HPDE6-E6E7 (cell line): ENCODE measurements at regions not wholly inside any gene's neighbourhood (a gene's known extent, or its start where the extent isn't known, plus 50 kb on each side); places are given as distances from the start of the nearest gene placed in this dataset.

Source experiments
- DNase-seq: peaks from one replicate; pipeline ENCODE4 v3.0.0; 2011; ENCODE audit warnings: missing footprints; ENCODE audit errors: extremely low spot score

DNA sequence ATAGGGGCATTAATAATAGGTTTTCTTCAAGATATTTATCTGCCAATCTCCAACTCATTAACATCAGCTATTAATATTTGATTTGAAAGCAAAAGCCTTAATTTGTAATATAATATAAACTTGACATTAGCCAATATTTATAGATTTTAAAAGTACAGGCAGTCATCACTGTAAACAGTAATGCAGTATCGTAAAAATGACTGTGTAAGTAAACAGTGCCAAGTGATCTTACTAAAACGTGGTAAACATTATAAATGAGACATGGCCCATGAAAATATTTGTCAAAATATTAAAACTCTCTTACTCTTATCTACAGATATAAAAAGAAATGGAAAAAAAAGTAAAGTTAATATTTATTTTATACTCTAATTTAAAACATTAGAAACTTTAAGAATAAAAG is 101.6 kb upstream of the EPHA6 start:
- DNase-seq = no peak

DNA sequence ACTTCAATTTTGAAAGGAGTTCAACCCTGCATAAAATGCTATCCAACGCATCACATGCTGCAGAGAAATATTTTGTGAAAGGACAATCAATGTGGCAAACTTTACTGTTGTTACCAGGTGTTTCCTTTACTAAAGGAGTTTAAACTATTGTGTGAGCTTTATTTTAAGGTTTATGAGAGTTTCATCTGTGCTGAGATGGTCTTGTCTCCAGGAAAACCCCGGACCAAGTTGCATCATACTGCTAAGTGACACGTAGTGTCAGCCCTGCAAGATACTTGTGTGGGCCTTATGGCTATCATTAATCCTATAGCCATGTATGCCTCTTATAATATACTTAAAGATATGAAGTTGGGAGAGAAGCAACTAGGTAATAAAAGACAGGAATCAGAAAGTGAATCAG is 94.5 kb upstream of the EPHA6 start:
- no peak for DNase-seq

GRCh38 chr3:96731031-96731430 is 83.4 kb upstream of the EPHA6 start:
- DNase-seq = no peak

- no peak for DNase-seq
Observed at GRCh38 chr3:96734273-96735009, 80.0 kb upstream of the EPHA6 start.

DNA sequence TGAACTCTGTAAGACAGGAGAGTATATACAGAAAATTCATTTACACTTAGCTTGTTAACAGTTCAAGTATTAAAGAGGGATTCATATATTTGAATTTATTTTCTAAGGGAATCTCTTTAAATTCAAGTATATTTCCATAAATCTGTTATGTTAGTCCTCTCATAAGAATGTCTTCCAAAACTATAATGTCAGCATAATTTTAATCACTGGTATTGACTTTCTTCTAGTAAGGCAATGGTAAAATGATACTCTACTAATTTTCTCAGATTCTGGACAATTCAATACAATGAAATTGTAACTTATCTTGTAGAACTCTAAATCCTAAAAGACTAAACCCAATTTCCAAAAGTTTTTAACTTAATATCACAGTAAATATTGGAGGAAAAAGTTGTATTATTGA is 66.3 kb upstream of the EPHA6 start:
- DNase-seq = no peak

DNA sequence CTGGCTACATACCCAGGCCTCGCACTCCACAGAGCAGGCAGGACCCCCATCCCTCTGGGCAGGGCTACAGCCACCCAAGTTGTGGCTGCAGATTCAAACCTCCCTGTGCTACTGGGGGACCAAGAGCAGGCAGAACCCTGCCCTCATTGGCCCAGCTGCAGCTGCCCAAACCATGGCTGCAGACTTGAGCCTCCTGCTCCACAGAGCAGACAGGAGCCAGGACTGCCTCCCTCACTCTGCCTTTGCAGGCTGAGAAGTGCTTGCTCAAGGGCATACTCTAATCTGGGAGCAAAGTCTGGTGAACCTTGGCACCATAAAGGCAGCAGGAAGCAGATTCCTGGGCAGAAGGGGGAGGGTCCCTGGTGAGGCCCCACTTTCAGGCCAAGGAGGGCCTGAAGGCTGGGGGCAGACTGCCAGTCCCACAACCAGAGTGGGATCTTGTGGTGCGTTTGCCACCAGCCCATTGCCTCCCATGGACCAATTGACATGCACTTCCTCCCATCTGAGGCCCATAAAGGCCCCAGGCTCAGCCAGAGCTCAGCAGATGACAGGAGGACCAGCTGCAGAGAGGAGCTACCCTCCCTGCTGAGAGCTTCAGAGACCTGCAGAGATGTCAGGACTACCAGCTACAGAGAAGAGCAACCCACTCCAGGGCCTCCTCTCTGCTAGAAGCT is 64.2 kb upstream of the EPHA6 start:
- no peak for DNase-seq

DNA sequence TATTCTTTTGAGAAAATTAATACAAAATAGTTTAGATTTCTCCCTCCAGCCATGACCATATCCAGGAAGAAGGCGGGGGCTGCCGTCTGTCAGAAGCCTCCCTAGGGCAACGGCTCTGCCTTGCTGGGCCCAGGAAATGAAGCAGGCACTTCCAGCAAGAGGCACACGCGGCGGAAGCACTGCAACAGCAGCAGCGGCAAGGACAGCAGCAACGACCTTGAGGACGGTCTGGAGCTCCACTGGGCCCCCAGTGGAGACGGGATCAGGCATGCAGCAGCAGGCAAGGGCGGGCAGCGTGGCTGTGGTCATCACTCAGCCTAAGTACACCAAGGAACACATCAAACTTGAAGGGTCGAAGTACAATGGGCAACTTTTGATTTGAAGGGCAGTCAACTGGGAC is 61.3 kb upstream of the EPHA6 start:
- DNase-seq = no peak

GRCh38 chr3:96754128-96754527 is 60.3 kb upstream of the EPHA6 start:
- no peak for DNase-seq

DNA sequence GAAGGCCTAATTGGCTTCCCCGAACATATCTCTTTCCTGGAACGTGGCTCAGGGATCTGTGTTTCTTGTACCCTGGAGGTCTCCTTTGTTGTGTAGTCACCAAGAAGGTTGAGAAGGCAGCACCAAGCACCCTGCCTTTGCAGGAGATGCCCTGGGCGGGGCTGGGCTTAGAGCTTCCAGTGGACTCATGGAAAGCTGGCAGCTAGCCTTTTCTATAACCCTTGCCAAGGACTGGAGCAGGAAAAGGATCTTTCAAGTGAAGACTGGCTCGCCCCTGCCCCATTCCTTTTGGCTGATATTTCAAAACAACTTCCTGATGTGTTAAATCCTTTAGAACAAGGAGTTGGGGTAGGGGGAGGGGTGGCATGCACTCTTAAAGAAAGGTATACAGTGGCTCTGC is 58.9 kb upstream of the EPHA6 start:
- DNase-seq = no peak

GRCh38 chr3:96756516-96756915 is 57.9 kb upstream of the EPHA6 start:
- DNase-seq = peak; percentile 4

- DNase-seq = no peak
Observed at GRCh38 chr3:96760956-96761355, 53.4 kb upstream of the EPHA6 start.
